ENCODE measurements at regions not wholly inside any gene's neighbourhood (a gene's known extent, or its start where the extent isn't known, plus 50 kb on each side); places are given as distances from the start of the nearest gene placed in this dataset.

GRCh38 chr3:181418233-181418632, 293.5 kb upstream of the SOX2 start:
- no peak for DNase-seq

- DNase-seq = no peak
These were observed 294.0 kb upstream of the SOX2 start for GRCh38 chr3:181417748-181418147.

- no peak for DNase-seq
These were observed 300.9 kb upstream of the SOX2 start for GRCh38 chr3:181410870-181411269.

GRCh38 chr3:181403876-181404660, 307.7 kb upstream of the SOX2 start:
- no peak for DNase-seq

GRCh38 chr3:181402347-181402746, 309.4 kb upstream of the SOX2 start:
- DNase-seq = no peak

- no peak for DNase-seq
These were observed 326.8 kb upstream of the SOX2 start for GRCh38 chr3:181384970-181385369.

GRCh38 chr3:181383760-181384159, 328.0 kb upstream of the SOX2 start:
- no peak for DNase-seq

- no peak for DNase-seq
These were observed 328.5 kb upstream of the SOX2 start for GRCh38 chr3:181383201-181383600.

GRCh38 chr3:181382656-181383055, 329.1 kb upstream of the SOX2 start:
- DNase-seq = no peak

- DNase-seq = no peak
These were observed 332.4 kb upstream of the SOX2 start for GRCh38 chr3:181379278-181379677.

- no peak for DNase-seq
These were observed 342.1 kb upstream of the SOX2 start for GRCh38 chr3:181369637-181370036.

GRCh38 chr3:181363231-181363630, 348.5 kb upstream of the SOX2 start:
- no peak for DNase-seq

- DNase-seq = no peak
These were observed 349.3 kb upstream of the SOX2 start for GRCh38 chr3:181362378-181362777.

- no peak for DNase-seq
These were observed 353.2 kb upstream of the SOX2 start for GRCh38 chr3:181358562-181358961.

GRCh38 chr3:181358060-181358459, 353.7 kb upstream of the SOX2 start:
- DNase-seq = no peak

GRCh38 chr3:181354140-181354539, 357.6 kb upstream of the SOX2 start:
- no peak for DNase-seq

GRCh38 chr3:181344331-181344730, 354.8 kb upstream of the DNAJC19 start:
- DNase-seq = no peak

- DNase-seq = no peak
These were observed 347.1 kb upstream of the DNAJC19 start for GRCh38 chr3:181336597-181336996.

- DNase-seq = no peak
These were observed 343.9 kb upstream of the DNAJC19 start for GRCh38 chr3:181333394-181333793.

GRCh38 chr3:181330821-181331563, 341.5 kb upstream of the DNAJC19 start:
- DNase-seq = no peak

- DNase-seq = no peak
These were observed 340.7 kb upstream of the DNAJC19 start for GRCh38 chr3:181330257-181330656.

- no peak for DNase-seq
These were observed 339.5 kb upstream of the DNAJC19 start for GRCh38 chr3:181329024-181329423.

- no peak for DNase-seq
These were observed 338.8 kb upstream of the DNAJC19 start for GRCh38 chr3:181328346-181328745.

GRCh38 chr3:181327349-181327748, 337.8 kb upstream of the DNAJC19 start:
- DNase-seq = no peak
